K562 (cell line): ENCODE measurements at regions not wholly inside any gene's neighbourhood (a gene's known extent, or its start where the extent isn't known, plus 50 kb on each side); places are given as distances from the start of the nearest gene placed in this dataset.

Experiments
- ATAC-seq: fragments of 200-7000 bp; cut with Tn5 transposase; 3 replicates; pipeline ENCODE4 v1.9.1; 2020; ENCODE audit warnings: moderate library complexity
- BruUV-seq: library from RNA; stranded (reverse); fragments of 400-500 nt; replicated peaks from 2 replicates; lab custom pipeline; 2021; lab: Mats Ljungman, UMichigan
- CTCF ChIA-PET: fragments of 300-600 bp; formaldehyde crosslinking; extraction: SDS; loops from one replicate; lab custom pipeline; 2021; ENCODE audit warnings: low intra/inter-chr PET ratio; lab: Yijun Ruan, JAX
- POLR2A ChIA-PET: fragments of 300-600, 350-650 bp; sonication (Branson Sonifier 250); formaldehyde crosslinking; extraction: SDS; loops from one replicate; lab custom pipeline; 2021; ENCODE audit warnings: antibody characterized with exemption, inconsistent platforms; lab: Yijun Ruan, JAX
- DNase-seq, 4 experiments: peaks; one replicate each; pipeline versions ENCODE4 v3.0.0 to v3.0.0-alpha.2; 2011 to 2018; ENCODE audit warnings: low spot score in 3 of 4, mixed read lengths in 3 of 4; ENCODE audit errors: extremely low read depth in 1 of 4
- FAIRE-seq: peaks from 2 replicates; lab custom pipeline; 2011; peaks lifted over from hg19 to GRCh38; lab: Jason Lieb, UNC
- H2AFZ ChIP-seq: 2 replicates; pipeline ENCODE4 v1.6.0; 2011; ENCODE audit warnings: low read depth, low read length, control low read depth, inconsistent platforms
- H3K27ac ChIP-seq: fragments of 200-600 bp; 3 replicates; pipeline ENCODE4 v1.8.0; 2011; ENCODE audit warnings: low read depth, mild to moderate bottlenecking, control low read depth, inconsistent platforms, low read length, moderate library complexity, mixed read lengths; ENCODE audit errors: extremely low read depth
- H3K27me3 ChIP-seq, 2 experiments: fragments of 300-600 bp in 1 of 2; 2 replicates in 1 of 2; 3 replicates in 1 of 2; pipeline versions ENCODE4 v1.6.0 to v1.8.0; 2011; ENCODE audit warnings: inconsistent platforms in 2 of 2, low read length in 2 of 2, mild to moderate bottlenecking in 1 of 2, mixed read lengths in 1 of 2, moderate library complexity in 1 of 2; ENCODE audit not compliant: control insufficient read depth in 2 of 2, insufficient read depth in 2 of 2
- H3K36me3 ChIP-seq: fragments of 300-600 bp; 3 replicates; pipeline ENCODE4 v1.8.0; 2011; ENCODE audit warnings: mild to moderate bottlenecking, low read length, inconsistent platforms; ENCODE audit not compliant: control insufficient read depth, insufficient read depth
- H3K4me1 ChIP-seq, 2 experiments: fragments of 200-600 bp in 1 of 2; replicated peaks in 1 of 2; 2 replicates in 1 of 2; 3 replicates in 1 of 2; pipeline versions ENCODE4 v1.5.1 to v1.8.0; 2011; ENCODE audit warnings: inconsistent platforms in 2 of 2, low read length in 2 of 2, mild to moderate bottlenecking in 1 of 2, mixed read lengths in 1 of 2, moderate library complexity in 1 of 2; ENCODE audit not compliant: control insufficient read depth in 2 of 2, insufficient read depth in 2 of 2
- H3K4me2 ChIP-seq: 2 replicates; pipeline ENCODE4 v1.6.1; 2011; ENCODE audit warnings: low read length, control low read depth, inconsistent platforms, mixed read lengths; ENCODE audit not compliant: insufficient read depth
- H3K4me3 ChIP-seq: fragments of 200-600 bp; sonication (generic), shearing (Covaris generic); 2 replicates; pipeline ENCODE4 v1.5.1; 2016; ENCODE audit warnings: control low read depth, inconsistent platforms
- H3K79me2 ChIP-seq: fragments of 200-600 bp; 3 replicates; pipeline ENCODE4 v1.8.0; 2011; ENCODE audit warnings: low read length, inconsistent platforms; ENCODE audit not compliant: control insufficient read depth, insufficient read depth
- H3K9ac ChIP-seq, 2 experiments: 2 replicates each; pipeline versions ENCODE4 v1.6.0 to v1.6.1; 2011; ENCODE audit warnings: low read depth in 2 of 2, low read length in 2 of 2, control low read depth in 1 of 2, inconsistent platforms in 1 of 2, mild to moderate bottlenecking in 1 of 2, mixed read lengths in 1 of 2; ENCODE audit not compliant: insufficient read depth in 1 of 2
- H3K9me1 ChIP-seq: one replicate; pipeline ENCODE4 v1.6.0; 2011; ENCODE audit warnings: inconsistent platforms, mild to moderate bottlenecking, low read length, moderate library complexity; ENCODE audit not compliant: control insufficient read depth, insufficient read depth
- H3K9me3 ChIP-seq: replicated peaks from 2 replicates; pipeline ENCODE4 v1.5.1; 2011; ENCODE audit warnings: low read depth, low read length, inconsistent platforms; ENCODE audit not compliant: control insufficient read depth, insufficient read depth
- H4K20me1 ChIP-seq: replicated peaks from 2 replicates; pipeline ENCODE4 v1.6.1; 2011; ENCODE audit warnings: low read length, inconsistent platforms, mixed read lengths; ENCODE audit not compliant: control insufficient read depth, insufficient read depth
- BCOR ChIP-seq: fragments of 450-650 bp; IDR thresholded peaks from 2 replicates; pipeline ENCODE4 v1.6.1; 2016
- ELK1 ChIP-seq: sonication (generic); formaldehyde crosslinking; IDR thresholded peaks from 2 replicates; pipeline ENCODE4 v1.8.1; 2022; ENCODE audit warnings: missing genetic modification reagents
- ESRRB ChIP-seq: fragments of 250-450 bp; sonication (Bioruptor Pico); IDR thresholded peaks from 2 replicates; pipeline ENCODE4 v1.5.0; 2020; ENCODE audit warnings: mild to moderate bottlenecking, moderate library complexity, borderline replicate concordance
- FOXP4 ChIP-seq: sonication (generic); formaldehyde crosslinking; IDR thresholded peaks from 2 replicates; pipeline ENCODE4 v1.8.0; 2022; ENCODE audit warnings: mild to moderate bottlenecking, missing genetic modification reagents, borderline replicate concordance
- GTF2A2 ChIP-seq: IDR thresholded peaks from 2 replicates; pipeline ENCODE4 v1.6.1; 2016; ENCODE audit warnings: mild to moderate bottlenecking, missing genetic modification characterization, missing compliant biosample characterization
- HDAC1 ChIP-seq, 2 experiments: fragments of 450-650 bp; IDR thresholded peaks; 2 replicates each; pipeline ENCODE4 v1.6.1; 2016 to 2017; ENCODE audit warnings: inconsistent platforms in 1 of 2, mild to moderate bottlenecking in 1 of 2, moderate library complexity in 1 of 2
- HMGN3 ChIP-seq: IDR thresholded peaks from 2 replicates; pipeline ENCODE4 v1.6.1; 2011; ENCODE audit warnings: borderline replicate concordance, low read depth, mild to moderate bottlenecking, mixed read lengths, low read length; ENCODE audit not compliant: insufficient read length; ENCODE audit errors: extremely low read depth
- ILK ChIP-seq: fragments of 450-650 bp; IDR thresholded peaks from 2 replicates; pipeline ENCODE4 v1.6.1; 2016; ENCODE audit warnings: missing genetic modification characterization, low read depth, mild to moderate bottlenecking, missing compliant biosample characterization, moderate library complexity, borderline replicate concordance
- KDM1A ChIP-seq, 2 experiments: fragments of 450-650 bp; IDR thresholded peaks; 2 replicates each; pipeline ENCODE4 v1.6.1; 2016; ENCODE audit warnings: mild to moderate bottlenecking in 2 of 2
- MED1 ChIP-seq: sonication (generic); formaldehyde crosslinking; IDR thresholded peaks from 2 replicates; pipeline ENCODE4 v1.8.1; 2023; ENCODE audit warnings: missing genetic modification reagents, borderline replicate concordance
- NFE2L1 ChIP-seq: fragments of 450-650 bp; IDR thresholded peaks from 2 replicates; pipeline ENCODE4 v1.6.1; 2016; ENCODE audit warnings: missing genetic modification characterization, low read depth, mild to moderate bottlenecking, missing compliant biosample characterization, moderate library complexity, borderline replicate concordance
- OTX1 ChIP-seq: fragments of 450-650 bp; formaldehyde crosslinking; IDR thresholded peaks from 2 replicates; pipeline ENCODE4 v1.4.0; 2022; ENCODE audit warnings: mild to moderate bottlenecking
- PTBP1 ChIP-seq: fragments of 200-400 bp; formaldehyde crosslinking; IDR thresholded peaks from 2 replicates; pipeline ENCODE4 v1.6.1; 2017; ENCODE audit warnings: low read depth, low read length
- RAD51 ChIP-seq: fragments of 450-650 bp; IDR thresholded peaks from 2 replicates; pipeline ENCODE4 v1.7.1; 2016; ENCODE audit warnings: low read depth, mild to moderate bottlenecking, borderline replicate concordance
- THRA ChIP-seq: fragments of 450-650 bp; IDR thresholded peaks from 2 replicates; pipeline ENCODE4 v1.6.1; 2017; ENCODE audit warnings: mild to moderate bottlenecking, moderate library complexity
- ZBTB1 ChIP-seq: sonication (generic); formaldehyde crosslinking; IDR thresholded peaks from 2 replicates; pipeline ENCODE4 v1.8.1; 2023; ENCODE audit warnings: missing genetic modification reagents, low read depth, mild to moderate bottlenecking, borderline replicate concordance
- ZNF311 ChIP-seq: fragments of 250-450 bp; sonication (Bioruptor Pico); IDR thresholded peaks from 2 replicates; pipeline ENCODE4 v1.4.0; 2020; ENCODE audit warnings: mild to moderate bottlenecking, moderate library complexity
- ZNF57 ChIP-seq: fragments of 450-650 bp; formaldehyde crosslinking; IDR thresholded peaks from 2 replicates; pipeline ENCODE4 v1.4.0; 2020; ENCODE audit warnings: mild to moderate bottlenecking, moderate library complexity
- WGBS: fragments of 100-300 bp; shearing (Covaris generic); methylation state at CpG from one replicate; pipeline ENCODE4 v1.1.6; 2016; ENCODE audit warnings: low coverage, mixed read lengths; ENCODE audit not compliant: insufficient coverage; ENCODE audit errors: missing lambda C conversion rate; 5-methylcytosine and 5-hydroxymethylcytosine counted together
- in situ Hi-C: fragments of 300-500 bp; cut with MboI; formaldehyde crosslinking; loops from 4 replicates; pipeline ENCODE4 v1.15.0; 2018; ENCODE audit warnings: inconsistent platforms, mixed read lengths
- intact Hi-C: fragments of 100-400 bp; cut with micrococcal nuclease; formaldehyde crosslinking; loops from 2 replicates; pipeline ENCODE4 v1.14.2; 2022

- TF ChIP-seq ELK1 (CRISPR knock-in tag), result no peak
- no peak for TF ChIP-seq GTF2A2 (tag)
- TF ChIP-seq RAD51, result no peak
- no peak for TF ChIP-seq HMGN3
- no peak for TF ChIP-seq BCOR
- TF ChIP-seq NFE2L1, result no peak
- TF ChIP-seq HDAC1 (IDR thresholded peaks at IDR 0.05), result no peak
Observed at GRCh38 chr5:118195211-118195610, 793.1 kb downstream of the DTWD2 start (continued).

- Histone ChIP-seq H4K20me1 (no peaks in the 10 kb centered on the region), H3K27me3 (no peaks in the 10 kb centered on the region), H3K79me2 (no peaks in the 10 kb centered on the region), H3K27ac (no peak overlapping the region), H3K4me3 (no peak overlapping the region), H2AFZ (no peak overlapping the region), H3K9me1 (no peaks in the 10 kb centered on the region), H3K4me2 (no peak overlapping the region), H3K9me3 (no peaks in the 10 kb centered on the region), H3K9ac (no peak overlapping the region), H3K4me1 (no peaks in the 10 kb centered on the region), H3K36me3 (no peaks in the 10 kb centered on the region)
- no TSS peak for BruUV-seq
- POLR2A ChIA-PET, result no interaction called here
- 0% methylated on average over 2 of the region's 2 CpGs for WGBS
- in situ Hi-C loops (no loop called here), intact Hi-C loops (no loop called here)
- CTCF ChIA-PET, result no interaction called here
- FAIRE-seq, result no peak
- no peak for ATAC-seq
- no peak for DNase-seq
- TF ChIP-seq ZBTB1 (CRISPR knock-in tag), result no peak
- TF ChIP-seq ZNF311 (CRISPR knock-in tag), result no peak
- TF ChIP-seq MED1 (CRISPR knock-in tag), result no peak
- TF ChIP-seq ILK (tag), result no peak
- TF ChIP-seq FOXP4 (CRISPR knock-in tag), result no peak
- no peak for TF ChIP-seq KDM1A (IDR thresholded peaks at IDR 0.05)
- TF ChIP-seq ZNF57 (CRISPR knock-in tag), result no peak
- no peak for TF ChIP-seq ESRRB
- TF ChIP-seq PTBP1, result no peak
- no peak for TF ChIP-seq OTX1 (CRISPR knock-in tag)
- no peak for TF ChIP-seq THRA
Observed at GRCh38 chr5:118193194-118193905, 795.0 kb downstream of the DTWD2 start.
